Upper lobe of left lung (tissue), 6 donors: ENCODE measurements at regions not wholly inside any gene's neighbourhood (a gene's known extent, or its start where the extent isn't known, plus 50 kb on each side); places are given as distances from the start of the nearest gene placed in this dataset.
"Not testable (repeated sequence)": the region's sequence is repeated elsewhere in the genome, so short reads cannot be mapped to it uniquely, and the experiment has no call there.

ENCODE experiments used
- ATAC-seq, 2 donors: fragments of 200-7000 bp; cut with Tn5 transposase; one replicate each; pipeline ENCODE4 v1.9.1; 2022; ENCODE audit warnings: mild to moderate bottlenecking in 2 of 2, moderate library complexity in 2 of 2; ENCODE audit not compliant: low FRiP score in 2 of 2
- DNase-seq, 2 donors: peaks; one replicate each; pipeline ENCODE4 v3.0.0-alpha.2; 2019 to 2020
- H3K27ac ChIP-seq, 4 donors: fragments of 200-600 bp; sonication (generic); one replicate each; pipeline ENCODE4 v1.5.1; 2016 to 2019
- H3K27me3 ChIP-seq, 4 donors: fragments of 200-600 bp; sonication (generic); one replicate each; pipeline ENCODE4 v1.5.1; 2017 to 2019
- H3K36me3 ChIP-seq, 4 donors: fragments of 200-600 bp; sonication (generic); one replicate each; pipeline ENCODE4 v1.5.1; 2016 to 2019
- H3K4me1 ChIP-seq, 4 donors: fragments of 200-600 bp; sonication (generic); one replicate each; pipeline ENCODE4 v1.5.1; 2018 to 2019
- H3K4me3 ChIP-seq, 4 donors: fragments of 200-600 bp; sonication (generic); one replicate each; pipeline ENCODE4 v1.5.1; 2017 to 2019; ENCODE audit warnings: mild to moderate bottlenecking in 2 of 4, moderate library complexity in 1 of 4
- H3K9me3 ChIP-seq, 4 donors: fragments of 200-600 bp; sonication (generic); one replicate each; pipeline ENCODE4 v1.5.1; 2018 to 2019
- CTCF ChIP-seq, 6 experiments: fragments of 450-650 bp in 4 of 6; fragments of 200-600 bp in 2 of 6; sonication (generic) in 2 of 6; IDR thresholded peaks; one replicate each; pipeline ENCODE4 v1.5.1; 2016 to 2019; ENCODE audit warnings: antibody characterized with exemption in 6 of 6
- EP300 ChIP-seq, 4 donors: sonication (generic); formaldehyde crosslinking; IDR thresholded peaks; one replicate each; pipeline ENCODE4 v1.5.1; 2017; ENCODE audit warnings: antibody characterized with exemption in 4 of 4, control low read depth in 2 of 4
- POLR2A ChIP-seq, 4 donors: fragments of 450-650 bp; IDR thresholded peaks; one replicate each; pipeline ENCODE4 v1.5.1; 2016 to 2017; ENCODE audit warnings: antibody characterized with exemption in 4 of 4, mild to moderate bottlenecking in 2 of 4
- POLR2AphosphoS5 ChIP-seq, 2 donors: sonication (generic); formaldehyde crosslinking; IDR thresholded peaks; one replicate each; pipeline ENCODE4 v1.5.1; 2017; ENCODE audit warnings: antibody characterized with exemption in 2 of 2
- WGBS, 2 donors: methylation state at CpG; one replicate each; pipeline ENCODE4 v1.1.5; 2017 to 2018; 5-methylcytosine and 5-hydroxymethylcytosine counted together
- donor health status: DM: no; HTN: no; CAD: no; lungs with moderate emphysema.
- donor health status: DM: no; HTN: yes; CAD: no; lungs with severe emphysema.

GRCh38 chr10:4902571-4903011 is 60.6 kb upstream of the AKR1C1 start:
- H3K36me3 ChIP-seq = no peaks in the 10 kb centered on the region
- H3K27me3 ChIP-seq = no peaks in the 10 kb centered on the region
- H3K27ac ChIP-seq = peak overlapping the region in 3 of 4 donors; percentile 15 to 69 (median 26)
- H3K4me3 ChIP-seq = no peak overlapping the region
- 33 to 53% methylated on average over 5 of the region's 5 CpGs for WGBS, 2 donors
- peak in 1 of 4 donors; percentile 62 for TF ChIP-seq EP300 (IDR thresholded peaks at IDR 0.05)
- TF ChIP-seq POLR2A (IDR thresholded peaks at IDR 0.05) = no peak
- no peak for TF ChIP-seq POLR2AphosphoS5 (IDR thresholded peaks at IDR 0.05)
- no peak for TF ChIP-seq CTCF (IDR thresholded peaks at IDR 0.05)
- ATAC-seq (no peak), DNase-seq (peak in 1 of 2 donors; percentile 47)
- peaks cover 0 to 12% (median 8%) of the 10 kb centered on the region in 4 donors for H3K4me1 ChIP-seq
- no peaks in the 10 kb centered on the region for H3K9me3 ChIP-seq

GRCh38 chr10:4903126-4903525 is 60.1 kb upstream of the AKR1C1 start:
- not testable (repeated sequence) for DNase-seq, H3K4me3 ChIP-seq, H3K9me3 ChIP-seq, ATAC-seq, H3K36me3 ChIP-seq, H3K27me3 ChIP-seq
- WGBS, 2 donors = 83 to 94% methylated on average over 7 of the region's 7 CpGs
- peak overlapping the region in 3 of 4 donors; percentile 15 to 69 (median 26) for H3K27ac ChIP-seq
- H3K4me1 ChIP-seq = peaks cover 0 to 12% (median 8%) of the 10 kb centered on the region in 4 donors

- peaks cover 0 to 12% (median 8%) of the 10 kb centered on the region in 4 donors for H3K4me1 ChIP-seq
- WGBS, 2 donors = 95 to 100% methylated on average over 1 to 2 of the region's 2 CpGs
- not testable (repeated sequence) for H3K36me3 ChIP-seq, H3K27me3 ChIP-seq, H3K27ac ChIP-seq, H3K4me3 ChIP-seq, H3K9me3 ChIP-seq, DNase-seq, ATAC-seq
Observed at GRCh38 chr10:4903675-4904074, 59.5 kb upstream of the AKR1C1 start.

GRCh38 chr10:4909118-4909517 is 54.1 kb upstream of the AKR1C1 start:
- WGBS, 2 donors = 89 to 94% methylated on average over 6 of the region's 6 CpGs

More at GRCh38 chr10:4909118-4909517, 54.1 kb upstream of the AKR1C1 start:
- ATAC-seq = no peak
- Histone ChIP-seq H3K4me1 (no peaks in the 10 kb centered on the region), H3K27me3 (no peaks in the 10 kb centered on the region), H3K4me3 (no peak overlapping the region), H3K9me3 (no peaks in the 10 kb centered on the region), H3K36me3 (no peaks in the 10 kb centered on the region), H3K27ac (no peak overlapping the region)
- no peak for DNase-seq
- no peak for TF ChIP-seq EP300 (IDR thresholded peaks at IDR 0.05)
- TF ChIP-seq POLR2A (IDR thresholded peaks at IDR 0.05) = no peak
- no peak for TF ChIP-seq CTCF (IDR thresholded peaks at IDR 0.05)
- no peak for TF ChIP-seq POLR2AphosphoS5 (IDR thresholded peaks at IDR 0.05)
